ENCODE measurements at regions not wholly inside any gene's neighbourhood (a gene's known extent, or its start where the extent isn't known, plus 50 kb on each side); places are given as distances from the start of the nearest gene placed in this dataset.

DNA sequence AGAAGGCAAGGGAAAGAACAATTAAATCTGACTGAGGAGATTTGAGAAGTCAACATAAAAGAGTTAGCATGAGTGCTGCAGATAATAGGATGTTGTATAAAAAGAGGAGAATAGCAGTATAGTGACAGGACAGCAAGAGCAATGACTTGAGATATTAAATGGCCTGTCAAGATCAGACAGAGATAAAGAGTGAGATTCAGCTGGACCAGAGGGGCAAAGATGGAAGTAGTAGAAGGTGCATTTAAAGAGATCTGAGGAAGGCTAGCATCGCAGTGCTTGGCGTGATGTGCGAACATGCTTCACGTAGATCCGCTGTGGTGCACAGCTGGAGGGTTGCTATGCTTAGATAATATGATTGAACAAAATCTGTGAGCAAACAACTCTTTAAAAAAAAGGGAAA is 1422.6 kb upstream of the CDH8 start:
- TF ChIP-seq MYC (IDR thresholded peaks at IDR 0.05; ENCODE audit: low read depth, low read length) (no peak), POLR2A (IDR thresholded peaks at IDR 0.05; ENCODE audit: extremely low read depth, insufficient read length) (no peak)
- TF ChIP-seq, protein P1, sequence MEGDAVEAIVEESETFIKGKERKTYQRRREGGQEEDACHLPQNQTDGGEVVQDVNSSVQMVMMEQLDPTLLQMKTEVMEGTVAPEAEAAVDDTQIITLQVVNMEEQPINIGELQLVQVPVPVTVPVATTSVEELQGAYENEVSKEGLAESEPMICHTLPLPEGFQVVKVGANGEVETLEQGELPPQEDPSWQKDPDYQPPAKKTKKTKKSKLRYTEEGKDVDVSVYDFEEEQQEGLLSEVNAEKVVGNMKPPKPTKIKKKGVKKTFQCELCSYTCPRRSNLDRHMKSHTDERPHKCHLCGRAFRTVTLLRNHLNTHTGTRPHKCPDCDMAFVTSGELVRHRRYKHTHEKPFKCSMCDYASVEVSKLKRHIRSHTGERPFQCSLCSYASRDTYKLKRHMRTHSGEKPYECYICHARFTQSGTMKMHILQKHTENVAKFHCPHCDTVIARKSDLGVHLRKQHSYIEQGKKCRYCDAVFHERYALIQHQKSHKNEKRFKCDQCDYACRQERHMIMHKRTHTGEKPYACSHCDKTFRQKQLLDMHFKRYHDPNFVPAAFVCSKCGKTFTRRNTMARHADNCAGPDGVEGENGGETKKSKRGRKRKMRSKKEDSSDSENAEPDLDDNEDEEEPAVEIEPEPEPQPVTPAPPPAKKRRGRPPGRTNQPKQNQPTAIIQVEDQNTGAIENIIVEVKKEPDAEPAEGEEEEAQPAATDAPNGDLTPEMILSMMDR (IDR thresholded peaks at IDR 0.05; ENCODE audit: low read depth, low read length): no peak
- TF ChIP-seq, protein P2, sequence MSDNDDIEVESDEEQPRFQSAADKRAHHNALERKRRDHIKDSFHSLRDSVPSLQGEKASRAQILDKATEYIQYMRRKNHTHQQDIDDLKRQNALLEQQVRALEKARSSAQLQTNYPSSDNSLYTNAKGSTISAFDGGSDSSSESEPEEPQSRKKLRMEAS (IDR thresholded peaks at IDR 0.05; ENCODE audit: low read depth, low read length): no peak
- DNase-seq (ENCODE audit: low read depth): no peak
- H3K4me3 ChIP-seq (ENCODE audit: low read depth, low read length): no peak overlapping the region

DNA sequence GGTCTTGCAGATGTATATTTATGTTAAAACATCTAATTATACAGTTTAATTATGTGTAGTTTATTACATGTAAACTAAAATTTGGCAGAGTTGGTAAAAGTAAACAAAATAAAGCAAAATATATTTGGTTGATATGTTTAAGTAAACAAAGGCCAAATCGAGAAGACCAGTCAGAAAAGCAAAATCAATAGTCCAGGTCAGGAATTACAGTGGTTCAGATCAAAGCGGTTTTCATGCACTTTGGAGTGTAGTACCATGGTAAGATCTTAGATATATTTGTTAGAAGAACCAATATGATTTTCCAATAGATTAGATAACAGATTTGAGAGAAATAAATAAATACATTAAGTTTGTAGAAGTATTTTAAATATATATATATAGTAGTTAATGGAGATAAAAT is 1421.6 kb upstream of the CDH8 start:
- no peak for TF ChIP-seq POLR2A (IDR thresholded peaks at IDR 0.05; ENCODE audit: extremely low read depth, insufficient read length)
- TF ChIP-seq, protein P1 (IDR thresholded peaks at IDR 0.05; ENCODE audit: low read depth, low read length): no peak
- TF ChIP-seq, protein P2 (IDR thresholded peaks at IDR 0.05; ENCODE audit: low read depth, low read length): no peak
- TF ChIP-seq MYC (IDR thresholded peaks at IDR 0.05; ENCODE audit: low read depth, low read length): no peak
- DNase-seq (ENCODE audit: low read depth): no peak
- H3K4me3 ChIP-seq (ENCODE audit: low read depth, low read length): no peak overlapping the region

DNA sequence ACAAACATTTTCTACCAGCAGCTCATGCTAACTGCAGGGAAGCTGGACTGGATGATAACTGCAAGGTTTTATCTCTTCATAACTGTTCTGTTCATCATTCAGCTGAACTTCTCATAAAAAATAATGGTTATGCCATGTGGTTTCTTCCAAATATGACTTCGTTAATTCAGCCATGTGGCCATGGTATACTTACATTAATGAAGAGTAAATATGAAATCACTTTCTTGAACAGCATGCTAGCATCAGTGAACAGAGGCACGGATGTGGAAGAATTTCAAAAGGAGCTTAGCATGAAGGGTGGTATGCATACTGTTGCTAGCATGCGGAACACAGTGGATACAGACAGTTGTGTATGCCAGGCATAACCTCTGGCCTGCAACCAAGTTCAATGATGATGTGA is 1417.0 kb upstream of the CDH8 start:
- TF ChIP-seq, protein P2 (IDR thresholded peaks at IDR 0.05; ENCODE audit: low read depth, low read length): no peak
- TF ChIP-seq POLR2A (IDR thresholded peaks at IDR 0.05; ENCODE audit: extremely low read depth, insufficient read length): no peak
- TF ChIP-seq, protein P1 (IDR thresholded peaks at IDR 0.05; ENCODE audit: low read depth, low read length): no peak
- no peak for TF ChIP-seq MYC (IDR thresholded peaks at IDR 0.05; ENCODE audit: low read depth, low read length)
- H3K4me3 ChIP-seq (ENCODE audit: low read depth, low read length): no peak overlapping the region
- no peak for DNase-seq (ENCODE audit: low read depth)

DNA sequence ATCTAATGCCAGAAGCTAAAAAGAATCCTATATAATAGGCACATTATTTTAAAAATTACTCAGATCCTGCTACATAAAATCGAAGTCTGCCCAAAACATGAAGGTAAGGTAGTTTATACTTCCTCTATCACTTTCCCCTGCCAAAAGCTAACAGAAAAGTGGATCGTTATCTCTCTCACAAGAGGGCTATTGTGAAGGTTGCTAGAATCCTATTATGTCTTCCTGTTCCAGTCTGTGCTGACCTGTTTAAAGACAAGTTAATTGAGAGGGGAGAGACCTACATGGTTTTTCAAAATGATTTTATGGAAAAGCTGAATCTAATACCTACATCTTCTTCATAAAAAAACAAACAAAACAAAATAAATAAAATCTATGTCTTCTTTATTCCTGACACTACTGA is 1410.9 kb upstream of the CDH8 start:
- TF ChIP-seq, protein P2 (IDR thresholded peaks at IDR 0.05; ENCODE audit: low read depth, low read length): no peak
- TF ChIP-seq MYC (IDR thresholded peaks at IDR 0.05; ENCODE audit: low read depth, low read length): no peak
- TF ChIP-seq, protein P1 (IDR thresholded peaks at IDR 0.05; ENCODE audit: low read depth, low read length): no peak
- TF ChIP-seq POLR2A (IDR thresholded peaks at IDR 0.05; ENCODE audit: extremely low read depth, insufficient read length): no peak
- H3K4me3 ChIP-seq (ENCODE audit: low read depth, low read length): no peak overlapping the region

DNA sequence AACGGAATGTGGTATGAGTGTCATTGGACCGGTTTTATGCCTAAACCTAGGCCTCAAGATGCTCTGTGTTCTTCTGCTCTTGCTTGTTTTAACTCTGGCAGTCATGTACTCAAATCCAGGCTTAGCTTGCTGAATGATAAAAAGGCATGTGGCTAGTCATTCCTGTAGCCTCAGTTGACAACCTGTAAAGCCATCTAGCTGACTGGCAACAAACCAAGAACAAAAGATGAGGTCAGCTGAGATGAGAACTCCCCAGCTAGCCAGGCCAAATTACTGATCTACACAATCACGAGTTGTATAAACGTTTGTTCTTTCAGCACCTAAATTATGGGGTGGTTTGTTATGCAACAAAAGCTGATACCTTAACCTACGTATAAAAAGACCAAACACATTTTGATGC is 1406.0 kb upstream of the CDH8 start:
- no peak for DNase-seq (ENCODE audit: low read depth)

More for the DNA sequence above, 1410.9 kb upstream of the CDH8 start:
- DNase-seq (ENCODE audit: low read depth): no peak

More for the DNA sequence above, 1406.0 kb upstream of the CDH8 start:
- H3K4me3 ChIP-seq (ENCODE audit: low read depth, low read length): no peak overlapping the region
- TF ChIP-seq, protein P2 (IDR thresholded peaks at IDR 0.05; ENCODE audit: low read depth, low read length): no peak
- TF ChIP-seq, protein P1 (IDR thresholded peaks at IDR 0.05; ENCODE audit: low read depth, low read length): no peak
- TF ChIP-seq POLR2A (IDR thresholded peaks at IDR 0.05; ENCODE audit: extremely low read depth, insufficient read length): no peak
- TF ChIP-seq MYC (IDR thresholded peaks at IDR 0.05; ENCODE audit: low read depth, low read length): no peak
